Coronary artery (tissue), 2 donors: ENCODE measurements at regions not wholly inside any gene's neighbourhood (a gene's known extent, or its start where the extent isn't known, plus 50 kb on each side); places are given as distances from the start of the nearest gene placed in this dataset.

Source experiments
- DNase-seq: peaks from one replicate; pipeline ENCODE4 v3.0.0-alpha.2; 2017; ENCODE audit warnings: low spot score
- H3K27ac ChIP-seq, 2 donors: fragments of 200-600 bp; sonication (generic); one replicate each; pipeline ENCODE4 v1.5.1; 2016 to 2019
- H3K4me3 ChIP-seq: fragments of 200-600 bp; sonication (generic); 2 replicates; pipeline ENCODE4 v1.5.1; 2016; ENCODE audit warnings: mild to moderate bottlenecking, moderate library complexity
- TF ChIP-seq, protein P1 (sequence below): fragments of 200-600 bp; sonication (generic); IDR thresholded peaks from one replicate; pipeline ENCODE4 v1.5.1; 2019; ENCODE audit warnings: antibody characterized with exemption

DNA sequence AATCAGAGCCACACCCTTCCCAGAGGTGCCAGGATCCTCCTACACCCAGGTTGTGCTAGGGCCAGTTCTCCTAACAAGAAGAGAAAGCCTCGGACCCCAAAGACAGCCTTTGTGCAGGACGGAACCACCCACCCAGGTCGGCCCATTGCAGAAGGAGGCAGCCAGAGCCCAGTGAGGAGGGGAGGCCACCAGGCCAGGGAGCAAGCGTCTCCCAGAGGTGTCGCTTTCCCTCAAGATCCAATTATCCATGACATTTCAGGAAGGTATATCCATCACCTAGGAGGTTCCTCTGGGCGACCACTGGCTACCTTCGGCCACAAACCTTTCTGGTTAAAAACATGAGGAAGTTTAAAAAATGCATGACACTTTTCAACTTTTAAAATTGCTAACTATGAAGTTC is 87.4 kb upstream of the THBS2 start:
- TF ChIP-seq, protein P1, sequence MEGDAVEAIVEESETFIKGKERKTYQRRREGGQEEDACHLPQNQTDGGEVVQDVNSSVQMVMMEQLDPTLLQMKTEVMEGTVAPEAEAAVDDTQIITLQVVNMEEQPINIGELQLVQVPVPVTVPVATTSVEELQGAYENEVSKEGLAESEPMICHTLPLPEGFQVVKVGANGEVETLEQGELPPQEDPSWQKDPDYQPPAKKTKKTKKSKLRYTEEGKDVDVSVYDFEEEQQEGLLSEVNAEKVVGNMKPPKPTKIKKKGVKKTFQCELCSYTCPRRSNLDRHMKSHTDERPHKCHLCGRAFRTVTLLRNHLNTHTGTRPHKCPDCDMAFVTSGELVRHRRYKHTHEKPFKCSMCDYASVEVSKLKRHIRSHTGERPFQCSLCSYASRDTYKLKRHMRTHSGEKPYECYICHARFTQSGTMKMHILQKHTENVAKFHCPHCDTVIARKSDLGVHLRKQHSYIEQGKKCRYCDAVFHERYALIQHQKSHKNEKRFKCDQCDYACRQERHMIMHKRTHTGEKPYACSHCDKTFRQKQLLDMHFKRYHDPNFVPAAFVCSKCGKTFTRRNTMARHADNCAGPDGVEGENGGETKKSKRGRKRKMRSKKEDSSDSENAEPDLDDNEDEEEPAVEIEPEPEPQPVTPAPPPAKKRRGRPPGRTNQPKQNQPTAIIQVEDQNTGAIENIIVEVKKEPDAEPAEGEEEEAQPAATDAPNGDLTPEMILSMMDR = no peak

DNA sequence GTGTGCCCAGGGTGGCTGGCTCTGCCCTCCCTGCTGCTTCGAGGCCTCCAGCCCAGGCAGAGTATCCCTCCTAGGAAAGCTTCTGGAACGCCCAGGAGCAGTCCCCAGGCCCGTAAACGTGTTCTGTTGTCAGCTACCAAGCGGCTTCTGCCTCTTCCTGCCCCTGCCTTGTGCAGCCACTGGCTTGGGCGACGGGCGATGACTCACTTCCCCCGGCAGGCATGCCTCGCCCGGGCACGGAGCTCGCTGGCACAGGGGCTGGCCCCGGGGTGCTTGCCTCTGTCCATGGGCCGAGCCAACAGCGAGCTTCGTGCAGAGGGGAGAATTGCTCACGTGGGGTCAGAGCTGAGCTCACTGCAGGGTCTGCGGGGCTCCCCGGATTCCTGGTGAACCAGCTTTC is 86.7 kb upstream of the THBS2 start:
- TF ChIP-seq, protein P1 = no peak
- Histone ChIP-seq H3K27ac (no peak overlapping the region), H3K4me3 (no peak overlapping the region)
- no peak for DNase-seq

More for the DNA sequence above, 87.4 kb upstream of the THBS2 start:
- DNase-seq = no peak
- H3K27ac ChIP-seq = no peak overlapping the region
- no peak overlapping the region for H3K4me3 ChIP-seq

- no peak for DNase-seq
- TF ChIP-seq, protein P1 = no peak
- no peak overlapping the region for H3K27ac ChIP-seq
- H3K4me3 ChIP-seq = no peak overlapping the region
These were observed 86.2 kb upstream of the THBS2 start for GRCh38 chr6:169339731-169340309.

GRCh38 chr6:169339025-169339424 is 85.4 kb upstream of the THBS2 start:
- H3K4me3 ChIP-seq = no peak overlapping the region
- TF ChIP-seq, protein P1 = no peak
- DNase-seq = no peak

DNA sequence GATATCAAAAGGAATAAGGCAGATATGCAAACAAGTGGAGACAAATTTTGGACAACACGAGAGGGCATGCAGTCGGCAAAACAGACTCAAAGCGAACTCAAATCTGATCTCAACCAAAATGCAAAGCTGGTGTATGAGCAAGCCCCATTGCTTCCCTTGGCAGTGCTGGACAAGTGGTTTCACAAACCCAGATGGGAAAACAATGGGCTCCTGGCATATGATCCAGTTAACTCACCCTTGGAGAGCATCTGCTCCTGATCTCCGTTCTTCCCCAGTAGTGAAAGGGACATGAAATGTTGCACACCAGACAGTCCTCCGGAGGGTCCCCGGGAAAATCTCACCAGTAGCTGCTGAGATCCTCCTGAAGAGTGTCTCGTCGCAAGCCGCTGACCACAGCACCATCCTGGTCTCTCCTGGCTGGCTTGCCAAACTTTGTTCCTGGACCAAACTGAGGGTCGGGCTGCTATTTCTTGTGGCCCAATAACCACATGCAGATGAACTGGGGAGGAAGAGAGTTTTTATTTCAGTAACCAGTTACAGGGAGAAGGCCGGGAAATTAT is 84.3 kb upstream of the THBS2 start:
- TF ChIP-seq, protein P1 = no peak
- Histone ChIP-seq H3K27ac (no peak overlapping the region), H3K4me3 (no peak overlapping the region)
- no peak for DNase-seq

More at GRCh38 chr6:169339025-169339424, 85.4 kb upstream of the THBS2 start:
- H3K27ac ChIP-seq = no peak overlapping the region

GRCh38 chr6:169335301-169335700 is 81.7 kb upstream of the THBS2 start:
- DNase-seq = no peak
- H3K4me3 ChIP-seq = no peak overlapping the region
- TF ChIP-seq, protein P1 = no peak
- no peak overlapping the region for H3K27ac ChIP-seq

DNA sequence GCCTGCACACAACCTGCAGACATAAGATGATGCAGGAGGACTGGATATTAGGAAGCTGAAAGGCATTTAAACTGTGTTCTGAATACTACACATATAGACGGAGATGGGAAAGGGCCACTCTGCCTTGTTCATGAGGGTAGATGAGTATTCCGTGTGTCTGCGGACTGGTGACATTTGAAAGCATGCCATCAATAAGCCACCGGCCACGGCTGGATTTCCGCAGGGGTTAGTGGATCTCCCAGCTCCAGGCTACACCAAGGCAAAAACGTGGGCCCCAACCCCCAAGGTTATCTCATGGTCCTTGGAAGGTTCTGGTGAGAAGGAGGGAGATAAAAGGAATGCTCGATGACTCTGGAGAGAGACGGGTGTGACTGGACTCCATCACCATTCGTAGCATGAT is 78.6 kb upstream of the THBS2 start:
- TF ChIP-seq, protein P1 = no peak
- no peak overlapping the region for H3K4me3 ChIP-seq
- no peak overlapping the region for H3K27ac ChIP-seq
- DNase-seq = no peak
